Ascending aorta (tissue), 2 donors: ENCODE measurements at regions not wholly inside any gene's neighbourhood (a gene's known extent, or its start where the extent isn't known, plus 50 kb on each side); places are given as distances from the start of the nearest gene placed in this dataset.

ENCODE experiments used
- DNase-seq, 2 donors: peaks; one replicate each; pipeline ENCODE4 v3.0.0-alpha.2; 2019; ENCODE audit warnings: low spot score in 2 of 2
- H3K27ac ChIP-seq, 2 donors: fragments of 200-600 bp; sonication (generic); one replicate each; pipeline ENCODE4 v1.5.1; 2016 to 2017; ENCODE audit warnings: mild to moderate bottlenecking in 1 of 2
- H3K27me3 ChIP-seq: fragments of 200-600 bp; sonication (generic); one replicate; pipeline ENCODE4 v1.5.1; 2017
- H3K36me3 ChIP-seq, 2 donors: fragments of 200-600 bp; sonication (generic); one replicate each; pipeline ENCODE4 v1.5.1; 2016
- H3K4me1 ChIP-seq, 2 donors: fragments of 200-600 bp; sonication (generic); one replicate each; pipeline ENCODE4 v1.5.1; 2016 to 2017; ENCODE audit warnings: mild to moderate bottlenecking in 1 of 2
- H3K4me3 ChIP-seq, 2 donors: fragments of 200-600 bp; sonication (generic); one replicate each; pipeline ENCODE4 v1.5.1; 2016 to 2017; ENCODE audit warnings: mild to moderate bottlenecking in 1 of 2
- H3K9me3 ChIP-seq, 2 donors: fragments of 200-600 bp; sonication (generic); one replicate each; pipeline ENCODE4 v1.5.1; 2016
- CTCF ChIP-seq, 3 experiments: fragments of 200-600 bp in 2 of 3; fragments of 450-650 bp in 1 of 3; sonication (generic) in 2 of 3; IDR thresholded peaks; one replicate each; pipeline ENCODE4 v1.5.1; 2016 to 2019; ENCODE audit warnings: antibody characterized with exemption in 3 of 3, mild to moderate bottlenecking in 1 of 3, moderate library complexity in 1 of 3
- intact Hi-C: fragments of 100-400 bp; cut with DNase I; formaldehyde crosslinking; loops from one replicate; pipeline ENCODE4 v1.15.1; 2023

DNA sequence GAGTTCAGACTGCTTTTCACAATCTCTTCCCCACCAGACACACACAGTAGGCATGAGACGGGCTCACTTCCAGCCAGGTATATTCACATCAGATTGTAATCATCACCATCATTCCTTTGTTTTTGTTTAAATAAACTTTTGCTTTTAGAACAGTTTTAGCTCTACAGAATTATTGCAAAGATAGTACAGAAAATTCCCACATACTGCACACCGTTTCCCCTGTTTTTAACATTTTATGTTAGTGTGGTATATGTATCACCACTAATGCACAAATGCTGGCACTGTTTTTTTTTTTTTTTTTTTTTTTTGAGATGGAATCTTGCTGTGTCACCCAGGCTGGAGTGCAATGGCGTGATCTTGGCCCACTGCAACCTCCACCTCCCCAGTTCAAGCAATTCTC is 83.3 kb upstream of the ANO1 start:
- no peak for TF ChIP-seq CTCF (IDR thresholded peaks at IDR 0.05)
- intact Hi-C loops, result no loop called here
- H3K4me1 ChIP-seq, result peaks cover 0 to 11% of the 10 kb centered on the region in 2 donors
- no peak for DNase-seq
- no peaks in the 10 kb centered on the region for H3K36me3 ChIP-seq
- no peaks in the 10 kb centered on the region for H3K27me3 ChIP-seq
- H3K27ac ChIP-seq, result no peak overlapping the region
- no peak overlapping the region for H3K4me3 ChIP-seq
- no peaks in the 10 kb centered on the region for H3K9me3 ChIP-seq

DNA sequence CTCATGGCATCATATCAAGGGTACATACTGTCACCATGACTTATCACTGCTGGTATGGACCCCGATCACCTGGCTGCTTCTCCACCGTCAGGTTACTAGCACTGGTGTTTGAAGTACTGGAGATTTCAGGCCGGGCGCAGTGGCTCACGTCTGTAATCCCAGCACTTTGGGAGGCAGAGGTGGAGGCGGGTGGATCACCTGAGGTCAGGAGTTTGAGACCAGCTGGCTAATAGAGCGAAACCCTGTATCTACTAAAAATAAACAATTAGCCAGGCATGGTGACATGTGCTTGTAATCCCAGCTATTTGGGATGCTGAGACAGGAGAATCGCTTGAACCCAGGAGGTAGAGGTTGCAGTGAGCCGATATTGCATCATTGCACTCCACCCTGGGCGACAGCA is 82.4 kb upstream of the ANO1 start:
- H3K36me3 ChIP-seq, result no peaks in the 10 kb centered on the region
- intact Hi-C loops, result no loop called here
- H3K4me3 ChIP-seq, result no peak overlapping the region
- no peaks in the 10 kb centered on the region for H3K9me3 ChIP-seq
- no peak overlapping the region for H3K27ac ChIP-seq
- no peak for DNase-seq
- TF ChIP-seq CTCF (IDR thresholded peaks at IDR 0.05), result no peak
- H3K4me1 ChIP-seq, result peaks cover 0 to 9% of the 10 kb centered on the region in 2 donors
- no peaks in the 10 kb centered on the region for H3K27me3 ChIP-seq

DNA sequence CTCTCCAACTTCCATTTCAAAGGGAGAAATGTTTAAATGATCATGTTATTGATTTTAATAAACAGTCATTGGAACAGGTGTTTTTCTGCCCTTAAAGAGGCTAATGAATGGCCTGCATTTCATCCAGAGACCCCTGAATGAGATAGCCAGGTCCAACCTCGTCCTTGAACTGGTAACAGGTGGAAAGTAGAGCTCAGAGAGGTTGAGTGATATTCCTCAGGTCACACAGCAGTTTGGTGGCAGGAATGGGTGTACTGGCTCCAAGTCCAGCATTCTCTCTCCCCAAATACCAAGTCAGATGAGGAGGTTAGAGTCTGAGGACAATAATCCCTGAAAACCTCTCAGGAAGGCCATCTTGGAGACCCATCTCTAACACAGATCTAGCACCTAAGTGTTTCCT is 81.7 kb upstream of the ANO1 start:
- Histone ChIP-seq H3K4me1 (peaks cover 0 to 9% of the 10 kb centered on the region in 2 donors), H3K4me3 (no peak overlapping the region), H3K9me3 (no peaks in the 10 kb centered on the region), H3K27ac (no peak overlapping the region), H3K36me3 (no peaks in the 10 kb centered on the region), H3K27me3 (no peaks in the 10 kb centered on the region)
- intact Hi-C loops, result no loop called here
- TF ChIP-seq CTCF (IDR thresholded peaks at IDR 0.05), result no peak
- no peak for DNase-seq

DNA sequence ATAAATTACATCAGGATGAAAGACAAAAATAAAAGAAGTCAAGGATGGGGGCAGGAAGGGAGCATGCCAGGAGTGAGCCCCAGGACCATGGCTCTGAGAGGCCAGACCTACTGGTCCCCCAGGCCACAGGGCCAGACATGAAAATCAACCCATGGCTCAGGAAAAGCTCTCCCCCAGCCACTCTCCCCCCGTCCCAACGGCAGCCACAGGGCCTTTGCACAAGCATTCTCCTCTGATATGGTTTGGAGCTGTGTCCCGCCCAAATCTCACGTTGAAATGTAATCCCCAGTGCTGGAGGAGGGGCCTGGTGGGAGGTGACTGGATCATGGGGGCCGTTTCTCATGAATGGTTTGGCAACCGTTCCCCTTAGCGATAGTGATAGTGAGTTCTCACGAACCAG is 80.8 kb upstream of the ANO1 start:
- no peak overlapping the region for H3K27ac ChIP-seq
- no peak overlapping the region for H3K4me3 ChIP-seq
- H3K36me3 ChIP-seq, result no peaks in the 10 kb centered on the region
- H3K9me3 ChIP-seq, result no peaks in the 10 kb centered on the region
- H3K27me3 ChIP-seq, result no peaks in the 10 kb centered on the region
- TF ChIP-seq CTCF (IDR thresholded peaks at IDR 0.05), result no peak
- intact Hi-C loops, result no loop called here
- H3K4me1 ChIP-seq, result peaks cover 0 to 9% of the 10 kb centered on the region in 2 donors
- no peak for DNase-seq

GRCh38 chr11:69999721-70000120 is 78.4 kb upstream of the ANO1 start:
- TF ChIP-seq CTCF (IDR thresholded peaks at IDR 0.05), result no peak
- no peaks in the 10 kb centered on the region for H3K9me3 ChIP-seq

GRCh38 chr11:70000228-70000627 is 77.9 kb upstream of the ANO1 start:
- H3K27me3 ChIP-seq, result no peaks in the 10 kb centered on the region
- peaks cover 0 to 22% of the 10 kb centered on the region in 2 donors for H3K4me1 ChIP-seq
- DNase-seq, result no peak
- no peaks in the 10 kb centered on the region for H3K9me3 ChIP-seq
- peak overlapping the region in 1 of 2 donors; percentile 40 for H3K27ac ChIP-seq
- no peak overlapping the region for H3K4me3 ChIP-seq
- intact Hi-C loops, result no loop called here
- TF ChIP-seq CTCF (IDR thresholded peaks at IDR 0.05), result no peak
- no peaks in the 10 kb centered on the region for H3K36me3 ChIP-seq

More at GRCh38 chr11:69999721-70000120, 78.4 kb upstream of the ANO1 start:
- DNase-seq, result no peak
- Histone ChIP-seq H3K36me3 (no peaks in the 10 kb centered on the region), H3K27ac (peak overlapping the region in 1 of 2 donors; percentile 40), H3K27me3 (no peaks in the 10 kb centered on the region), H3K4me1 (peaks cover 0 to 17% of the 10 kb centered on the region in 2 donors), H3K4me3 (no peak overlapping the region)
- intact Hi-C loops, result no loop called here
